HCT116 (cell line): ENCODE measurements at regions not wholly inside any gene's neighbourhood (a gene's known extent, or its start where the extent isn't known, plus 50 kb on each side); places are given as distances from the start of the nearest gene placed in this dataset.
"Not testable (repeated sequence)": the region's sequence is repeated elsewhere in the genome, so short reads cannot be mapped to it uniquely, and the experiment has no call there.

Experiments used
- ATAC-seq: fragments of 200-7000 bp; cut with Tn5 transposase; 2 replicates; pipeline ENCODE4 v1.9.1; 2020; ENCODE audit warnings: mild to moderate bottlenecking, moderate library complexity
- BruUV-seq: library from RNA; stranded (reverse); fragments of 400-500 nt; replicated peaks from 2 replicates; lab custom pipeline; 2021; lab: Mats Ljungman, UMichigan
- CTCF ChIA-PET: fragments of 300-600 bp; sonication (Branson Sonifier 250); formaldehyde crosslinking; loops from one replicate; lab custom pipeline; 2021; ENCODE audit warnings: antibody characterized with exemption; lab: Charles Lee
- POLR2A ChIA-PET: fragments of 300-600, 350-600 bp; sonication (Branson Sonifier 250); formaldehyde crosslinking; loops from one replicate; lab custom pipeline; 2021; ENCODE audit warnings: antibody characterized with exemption; lab: Charles Lee
- RAD21 ChIA-PET, 2 experiments: fragments of 300-600 bp; sonication (Branson Sonifier 250); formaldehyde crosslinking; loops; one replicate each; lab custom pipeline; 2023; ENCODE audit warnings: low total read pairs in 2 of 2; ENCODE audit not compliant: uncharacterized antibody in 2 of 2, unreplicated experiment in 2 of 2, low non-redundant PET in 1 of 2; lab: Charles Lee
- DNase-seq: peaks from one replicate; pipeline ENCODE4 v3.0.0-alpha.2; 2010; ENCODE audit warnings: low read depth, low spot score
- H2AFZ ChIP-seq: fragments of 200-600 bp; shearing (Covaris generic), sonication (generic); 2 replicates; pipeline ENCODE4 v1.6.1; 2017; ENCODE audit warnings: low read depth, mixed run types, mixed read lengths, antibody characterized with exemption, low read length; ENCODE audit not compliant: poor library complexity, severe bottlenecking
- H3K27ac ChIP-seq: 2 replicates; pipeline ENCODE4 v1.5.1; 2012; ENCODE audit warnings: low read depth, low read length
- H3K27me3 ChIP-seq: fragments of 200-600 bp; sonication (generic); 2 replicates; pipeline ENCODE4 v1.6.1; 2016; ENCODE audit warnings: mixed run types, low read length, mixed read lengths; ENCODE audit not compliant: insufficient read depth
- H3K36me3 ChIP-seq, 2 experiments: fragments of 200-500 bp in 1 of 2; fragments of 200-600 bp in 1 of 2; sonication (Bioruptor generic) in 1 of 2; sonication (generic) in 1 of 2; 2 replicates each; pipeline versions ENCODE4 v1.5.1 to v1.6.1; 2014 to 2016; ENCODE audit warnings: low read length in 2 of 2, inconsistent platforms in 1 of 2, mixed read lengths in 1 of 2, mixed run types in 1 of 2; ENCODE audit not compliant: insufficient read depth in 2 of 2, control insufficient read depth in 1 of 2
- H3K4me1 ChIP-seq, 2 experiments: fragments of 200-600 bp in 1 of 2; sonication (generic) in 1 of 2; 2 replicates each; pipeline versions ENCODE4 v1.5.1 to v1.6.1; 2012 to 2017; ENCODE audit warnings: low read length in 2 of 2, inconsistent platforms in 1 of 2, mild to moderate bottlenecking in 1 of 2, mixed read lengths in 1 of 2, mixed run types in 1 of 2, moderate library complexity in 1 of 2; ENCODE audit not compliant: insufficient read depth in 2 of 2, control insufficient read depth in 1 of 2
- H3K4me2 ChIP-seq: fragments of 200-600 bp; sonication (generic); 2 replicates; pipeline ENCODE4 v1.6.1; 2017; ENCODE audit warnings: mixed run types, low read length, mixed read lengths
- H3K4me3 ChIP-seq, 2 experiments: fragments of 200-600 bp in 1 of 2; sonication (generic) in 1 of 2; replicated peaks in 1 of 2; 2 replicates each; pipeline ENCODE4 v1.5.1; 2011 to 2016; ENCODE audit warnings: low read length in 2 of 2, control low read depth in 1 of 2, low read depth in 1 of 2, mild to moderate bottlenecking in 1 of 2, mixed read lengths in 1 of 2, mixed run types in 1 of 2
- H3K79me2 ChIP-seq: fragments of 200-600 bp; sonication (generic); 2 replicates; pipeline ENCODE4 v1.6.1; 2017; ENCODE audit warnings: mild to moderate bottlenecking, mixed run types, low read length, moderate library complexity, mixed read lengths; ENCODE audit not compliant: insufficient read depth
- H3K9ac ChIP-seq: fragments of 200-600 bp; sonication (generic); 2 replicates; pipeline ENCODE4 v1.6.1; 2016; ENCODE audit warnings: low read length, mixed read lengths
- H3K9me2 ChIP-seq: fragments of 200-600 bp; sonication (generic), shearing (Covaris generic); 2 replicates; pipeline ENCODE4 v1.6.1; 2017; ENCODE audit warnings: mixed run types, mild to moderate bottlenecking, moderate library complexity; ENCODE audit not compliant: insufficient read depth
- H3K9me3 ChIP-seq, 2 experiments: fragments of 200-500 bp in 1 of 2; fragments of 200-600 bp in 1 of 2; sonication (Bioruptor generic) in 1 of 2; sonication (generic) in 1 of 2; 2 replicates each; pipeline ENCODE4 v1.6.1; 2014 to 2017; ENCODE audit warnings: low read length in 2 of 2, mixed read lengths in 2 of 2, inconsistent platforms in 1 of 2, low read depth in 1 of 2, mild to moderate bottlenecking in 1 of 2, mixed run types in 1 of 2, moderate library complexity in 1 of 2; ENCODE audit not compliant: control insufficient read depth in 1 of 2, insufficient read depth in 1 of 2
- H4K20me1 ChIP-seq: fragments of 200-600 bp; sonication (generic), shearing (Covaris generic); 2 replicates; pipeline ENCODE4 v1.6.1; 2017; ENCODE audit warnings: mixed run types, mild to moderate bottlenecking, moderate library complexity; ENCODE audit not compliant: insufficient read depth
- intact Hi-C: fragments of 100-400 bp; cut with micrococcal nuclease; formaldehyde crosslinking; loops from 2 replicates; pipeline ENCODE4 v1.10.0; 2022

- H3K4me2 ChIP-seq, H2AFZ ChIP-seq, H3K27ac ChIP-seq, H3K79me2 ChIP-seq, H3K9me2 ChIP-seq, BruUV-seq, POLR2A ChIA-PET, H3K4me1 ChIP-seq, RAD21 ChIA-PET, DNase-seq, intact Hi-C loops, H3K27me3 ChIP-seq, H3K4me3 ChIP-seq, CTCF ChIA-PET, H3K9ac ChIP-seq, H3K36me3 ChIP-seq, ATAC-seq, H3K9me3 ChIP-seq, H4K20me1 ChIP-seq: not testable (repeated sequence)
Measured at GRCh38 chr5:176018598-176018997, 50.5 kb upstream of the THOC3 start.

GRCh38 chr5:176020852-176021251 lies 52.7 kb upstream of the THOC3 start:
- H3K4me1 ChIP-seq, H3K27ac ChIP-seq, H3K9ac ChIP-seq, H3K36me3 ChIP-seq, H3K9me2 ChIP-seq, H3K4me2 ChIP-seq, RAD21 ChIA-PET, H4K20me1 ChIP-seq, DNase-seq, H2AFZ ChIP-seq, BruUV-seq, POLR2A ChIA-PET, H3K9me3 ChIP-seq, H3K4me3 ChIP-seq, H3K79me2 ChIP-seq, H3K27me3 ChIP-seq, intact Hi-C loops, CTCF ChIA-PET: not testable (repeated sequence)
- peak; percentile 25; the same call in 1 of the 2 replicates for ATAC-seq

- RAD21 ChIA-PET, H3K79me2 ChIP-seq, H4K20me1 ChIP-seq, BruUV-seq, H3K9ac ChIP-seq, ATAC-seq, POLR2A ChIA-PET, H3K36me3 ChIP-seq, H3K4me3 ChIP-seq, H3K9me3 ChIP-seq, H3K4me2 ChIP-seq, H3K4me1 ChIP-seq, H2AFZ ChIP-seq, intact Hi-C loops, DNase-seq, H3K27me3 ChIP-seq, H3K27ac ChIP-seq, CTCF ChIA-PET, H3K9me2 ChIP-seq: not testable (repeated sequence)
Measured at GRCh38 chr5:176023535-176023934, 55.4 kb upstream of the THOC3 start.

- H3K9me2 ChIP-seq, H3K27me3 ChIP-seq, H3K9ac ChIP-seq, H4K20me1 ChIP-seq, H3K27ac ChIP-seq, BruUV-seq, H3K4me3 ChIP-seq, H2AFZ ChIP-seq, H3K79me2 ChIP-seq, DNase-seq, H3K4me1 ChIP-seq, intact Hi-C loops, H3K36me3 ChIP-seq, RAD21 ChIA-PET, CTCF ChIA-PET, H3K4me2 ChIP-seq, H3K9me3 ChIP-seq, POLR2A ChIA-PET: not testable (repeated sequence)
- peak; percentile 34; the same call in 1 of the 2 replicates for ATAC-seq
Measured at GRCh38 chr5:176029445-176029844, 61.3 kb upstream of the THOC3 start.
